ENCODE measurements at regions not wholly inside any gene's neighbourhood (a gene's known extent, or its start where the extent isn't known, plus 50 kb on each side); places are given as distances from the start of the nearest gene placed in this dataset.
"Not testable (repeated sequence)": the region's sequence is repeated elsewhere in the genome, so short reads cannot be mapped to it uniquely, and the experiment has no call there.

GRCh38 chr10:35776557-35776956, 134.5 kb upstream of the FZD8 start:
- not testable (repeated sequence) for TF ChIP-seq POLR2AphosphoS5, CTCF (IDR thresholded peaks at IDR 0.05)
